ENCODE measurements at regions not wholly inside any gene's neighbourhood (a gene's known extent, or its start where the extent isn't known, plus 50 kb on each side); places are given as distances from the start of the nearest gene placed in this dataset.

GRCh38 chr22:27348634-27349033 is 452.9 kb downstream of the MN1 start:
- Histone ChIP-seq H3K27ac (no peak overlapping the region), H3K9me3 (peaks cover 4% of the 10 kb centered on the region), H3K4me3 (no peak overlapping the region), H3K27me3 (peaks cover 3% of the 10 kb centered on the region), H3K4me1 (no peaks in the 10 kb centered on the region), H3K36me3 (no peaks in the 10 kb centered on the region)
- TF ChIP-seq, protein P1, sequence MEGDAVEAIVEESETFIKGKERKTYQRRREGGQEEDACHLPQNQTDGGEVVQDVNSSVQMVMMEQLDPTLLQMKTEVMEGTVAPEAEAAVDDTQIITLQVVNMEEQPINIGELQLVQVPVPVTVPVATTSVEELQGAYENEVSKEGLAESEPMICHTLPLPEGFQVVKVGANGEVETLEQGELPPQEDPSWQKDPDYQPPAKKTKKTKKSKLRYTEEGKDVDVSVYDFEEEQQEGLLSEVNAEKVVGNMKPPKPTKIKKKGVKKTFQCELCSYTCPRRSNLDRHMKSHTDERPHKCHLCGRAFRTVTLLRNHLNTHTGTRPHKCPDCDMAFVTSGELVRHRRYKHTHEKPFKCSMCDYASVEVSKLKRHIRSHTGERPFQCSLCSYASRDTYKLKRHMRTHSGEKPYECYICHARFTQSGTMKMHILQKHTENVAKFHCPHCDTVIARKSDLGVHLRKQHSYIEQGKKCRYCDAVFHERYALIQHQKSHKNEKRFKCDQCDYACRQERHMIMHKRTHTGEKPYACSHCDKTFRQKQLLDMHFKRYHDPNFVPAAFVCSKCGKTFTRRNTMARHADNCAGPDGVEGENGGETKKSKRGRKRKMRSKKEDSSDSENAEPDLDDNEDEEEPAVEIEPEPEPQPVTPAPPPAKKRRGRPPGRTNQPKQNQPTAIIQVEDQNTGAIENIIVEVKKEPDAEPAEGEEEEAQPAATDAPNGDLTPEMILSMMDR (IDR thresholded peaks at IDR 0.05), result no peak
- TF ChIP-seq POLR2A (IDR thresholded peaks at IDR 0.05) (no peak), EP300 (IDR thresholded peaks at IDR 0.05) (no peak), POLR2AphosphoS5 (IDR thresholded peaks at IDR 0.05) (no peak)
- no peak for DNase-seq (ENCODE audit: low spot score in 2 of 2)
- WGBS, result 65% methylated on average over 3 of the region's 3 CpGs

DNA sequence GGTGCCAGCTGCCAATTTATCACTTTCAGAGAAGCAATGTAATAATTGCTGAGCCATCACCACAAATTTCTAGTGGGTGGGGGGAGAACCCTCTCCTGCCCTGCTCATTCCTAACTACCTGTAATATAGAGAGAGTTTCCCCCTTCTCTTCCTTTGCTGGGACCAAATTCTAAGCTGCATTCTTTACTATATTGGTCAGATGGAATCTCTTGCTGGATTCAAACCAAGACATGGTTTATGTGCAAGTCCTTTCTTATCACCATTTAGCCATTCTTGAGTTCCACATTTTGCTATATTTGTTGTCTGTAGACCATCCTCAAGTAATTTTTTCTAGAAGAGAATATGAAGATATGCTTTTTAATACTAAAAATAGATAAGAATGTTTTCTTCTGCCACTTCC is 452.1 kb downstream of the MN1 start:
- TF ChIP-seq POLR2AphosphoS5 (IDR thresholded peaks at IDR 0.05) (no peak), EP300 (IDR thresholded peaks at IDR 0.05) (no peak), POLR2A (IDR thresholded peaks at IDR 0.05) (no peak)
- TF ChIP-seq, protein P1 (IDR thresholded peaks at IDR 0.05), result no peak
- no peaks in the 10 kb centered on the region for H3K4me1 ChIP-seq
- no peaks in the 10 kb centered on the region for H3K9me3 ChIP-seq
- H3K4me3 ChIP-seq, result no peak overlapping the region
- no peak overlapping the region for H3K27ac ChIP-seq
- DNase-seq (ENCODE audit: low spot score in 2 of 2), result no peak
- H3K27me3 ChIP-seq, result peaks cover 3% of the 10 kb centered on the region
- H3K36me3 ChIP-seq, result no peaks in the 10 kb centered on the region

DNA sequence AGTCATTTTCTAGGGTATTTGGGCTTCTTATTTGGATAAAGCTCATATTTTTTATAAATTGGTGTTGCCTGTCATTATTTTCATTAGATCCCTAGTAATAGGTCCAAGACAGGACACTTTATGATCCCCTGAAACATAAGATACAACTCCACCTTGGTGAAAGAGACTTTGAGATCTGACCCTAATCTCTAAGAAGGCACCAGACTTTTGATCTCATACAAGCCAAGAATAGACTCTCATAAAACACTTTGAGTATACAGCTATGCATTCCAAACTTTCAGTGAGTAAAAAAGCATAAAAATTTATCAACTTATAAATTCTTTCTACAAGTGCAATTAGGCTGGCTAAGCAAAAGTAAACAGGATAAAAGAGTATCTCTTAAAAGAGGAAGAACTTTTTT is 451.2 kb downstream of the MN1 start:
- no peak for DNase-seq (ENCODE audit: low spot score in 2 of 2)

GRCh38 chr22:27352426-27352825 is 449.1 kb downstream of the MN1 start:
- no peak overlapping the region for H3K27ac ChIP-seq
- no peaks in the 10 kb centered on the region for H3K36me3 ChIP-seq
- H3K9me3 ChIP-seq, result no peaks in the 10 kb centered on the region
- TF ChIP-seq EP300 (IDR thresholded peaks at IDR 0.05) (no peak), POLR2A (IDR thresholded peaks at IDR 0.05) (no peak), POLR2AphosphoS5 (IDR thresholded peaks at IDR 0.05) (no peak)
- TF ChIP-seq, protein P1 (IDR thresholded peaks at IDR 0.05), result no peak
- no peak overlapping the region for H3K4me3 ChIP-seq
- 59% methylated on average over 6 of the region's 6 CpGs for WGBS
- H3K4me1 ChIP-seq, result no peaks in the 10 kb centered on the region
- DNase-seq (ENCODE audit: low spot score in 2 of 2), result no peak
- peaks cover 6% of the 10 kb centered on the region for H3K27me3 ChIP-seq

More for the DNA sequence above, 451.2 kb downstream of the MN1 start:
- no peaks in the 10 kb centered on the region for H3K4me1 ChIP-seq
- H3K27me3 ChIP-seq, result peaks cover 6% of the 10 kb centered on the region
- no peak overlapping the region for H3K4me3 ChIP-seq
- no peak overlapping the region for H3K27ac ChIP-seq
- TF ChIP-seq POLR2A (IDR thresholded peaks at IDR 0.05), result no peak
- TF ChIP-seq, protein P1 (IDR thresholded peaks at IDR 0.05), result no peak
- TF ChIP-seq EP300 (IDR thresholded peaks at IDR 0.05), result no peak
- no peak for TF ChIP-seq POLR2AphosphoS5 (IDR thresholded peaks at IDR 0.05)
- H3K36me3 ChIP-seq, result no peaks in the 10 kb centered on the region
- H3K9me3 ChIP-seq, result no peaks in the 10 kb centered on the region

DNA sequence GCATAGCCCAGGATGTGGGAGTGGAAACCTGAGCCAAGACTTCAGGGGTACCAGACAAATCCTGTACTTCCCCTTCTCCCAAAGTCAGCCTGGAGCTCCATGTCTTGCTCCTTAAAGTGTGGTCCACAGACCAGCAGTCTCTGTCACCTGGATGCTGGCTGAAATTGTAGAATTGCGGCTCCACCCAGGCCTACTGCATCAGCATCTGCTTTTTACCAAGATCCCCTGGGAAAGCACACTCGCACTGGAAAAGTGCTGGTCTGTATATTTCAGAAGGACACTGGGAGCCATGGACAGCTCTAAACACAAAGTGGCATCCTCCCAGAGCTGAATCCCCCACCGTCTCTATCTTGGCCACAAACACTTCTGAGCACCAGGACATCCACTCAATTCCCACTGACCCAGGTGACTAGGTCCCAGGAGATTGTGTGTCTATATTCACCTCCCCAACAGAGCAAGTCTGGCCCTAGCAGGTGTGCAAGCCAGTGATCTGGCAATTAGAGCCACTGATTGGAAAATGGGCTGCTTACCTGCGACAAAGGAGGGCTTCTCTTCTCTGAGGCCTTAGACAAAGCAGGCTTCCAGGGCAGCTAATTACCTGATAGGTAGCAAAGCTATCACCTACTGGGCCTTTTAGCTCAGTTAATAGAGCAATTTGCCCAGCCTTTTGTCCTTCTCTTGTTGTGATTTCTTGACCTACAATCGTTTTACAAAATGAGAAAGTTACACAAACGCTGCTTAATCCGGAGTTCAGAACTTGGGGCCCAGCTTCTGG is 443.3 kb downstream of the MN1 start:
- Histone ChIP-seq H3K9me3 (no peaks in the 10 kb centered on the region), H3K4me1 (no peaks in the 10 kb centered on the region), H3K36me3 (no peaks in the 10 kb centered on the region), H3K4me3 (no peak overlapping the region), H3K27ac (no peak overlapping the region), H3K27me3 (peaks cover 2% of the 10 kb centered on the region)
- WGBS, result 86% methylated on average over 7 of the region's 7 CpGs
- no peak for DNase-seq (ENCODE audit: low spot score in 2 of 2)
- TF ChIP-seq, protein P1 (IDR thresholded peaks at IDR 0.05), result no peak
- TF ChIP-seq POLR2A (IDR thresholded peaks at IDR 0.05), result no peak
- no peak for TF ChIP-seq EP300 (IDR thresholded peaks at IDR 0.05)
- no peak for TF ChIP-seq POLR2AphosphoS5 (IDR thresholded peaks at IDR 0.05)

Measured in suprapubic skin (tissue), 4 donors.